Kidney glomerular epithelial cell (primary cell): ENCODE measurements at regions not wholly inside any gene's neighbourhood (a gene's known extent, or its start where the extent isn't known, plus 50 kb on each side); places are given as distances from the start of the nearest gene placed in this dataset.

Experiments used
- DNase-seq: peaks from one replicate; lab custom pipeline; 2025; lab: John Stamatoyannopoulos, UW

DNA sequence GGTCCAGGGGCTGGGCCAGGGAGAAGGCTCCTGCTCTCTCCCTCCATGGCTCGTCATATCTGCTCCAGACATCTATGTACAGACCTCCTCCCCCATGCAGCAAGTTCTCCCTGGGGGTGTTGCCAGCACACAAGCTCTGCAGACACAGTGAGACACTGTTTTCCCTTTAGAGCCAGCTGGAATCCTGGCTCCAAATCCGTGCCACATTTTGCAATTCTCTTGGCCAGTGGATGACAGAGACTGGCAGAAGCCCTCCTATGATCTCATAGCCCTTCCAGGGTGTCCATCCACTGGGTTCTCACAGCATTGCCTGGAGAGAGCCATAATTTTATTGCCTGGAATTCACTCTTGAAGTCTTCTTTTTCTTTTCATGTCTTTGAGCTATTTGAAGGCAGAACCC, 203.9 kb downstream of the TLE3 start:
- DNase-seq: peak; percentile 56

GRCh38 chr15:69895202-69895601, 202.5 kb downstream of the TLE3 start:
- DNase-seq: no peak

DNA sequence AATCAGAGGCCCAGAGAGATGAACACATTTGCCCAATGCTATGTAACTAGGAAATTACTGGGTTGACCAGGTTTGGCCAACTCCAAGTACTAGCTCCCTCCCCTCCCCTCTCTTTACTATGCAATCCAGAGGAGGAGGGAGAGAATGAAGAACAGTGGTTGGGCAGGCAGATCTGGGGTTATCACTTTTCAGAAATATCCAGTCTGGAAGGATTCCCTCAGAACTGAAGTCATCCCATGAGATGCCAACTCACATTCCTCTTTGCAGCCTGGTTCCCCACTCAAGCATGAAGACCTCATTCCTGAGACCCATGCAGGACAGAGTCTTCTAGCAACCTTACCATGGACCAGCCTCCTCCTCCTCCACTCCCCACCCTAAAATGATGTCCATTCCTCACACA, 201.1 kb downstream of the TLE3 start:
- DNase-seq: peak; percentile 64

GRCh38 chr15:69897061-69897460, 200.7 kb downstream of the TLE3 start:
- DNase-seq: no peak

DNA sequence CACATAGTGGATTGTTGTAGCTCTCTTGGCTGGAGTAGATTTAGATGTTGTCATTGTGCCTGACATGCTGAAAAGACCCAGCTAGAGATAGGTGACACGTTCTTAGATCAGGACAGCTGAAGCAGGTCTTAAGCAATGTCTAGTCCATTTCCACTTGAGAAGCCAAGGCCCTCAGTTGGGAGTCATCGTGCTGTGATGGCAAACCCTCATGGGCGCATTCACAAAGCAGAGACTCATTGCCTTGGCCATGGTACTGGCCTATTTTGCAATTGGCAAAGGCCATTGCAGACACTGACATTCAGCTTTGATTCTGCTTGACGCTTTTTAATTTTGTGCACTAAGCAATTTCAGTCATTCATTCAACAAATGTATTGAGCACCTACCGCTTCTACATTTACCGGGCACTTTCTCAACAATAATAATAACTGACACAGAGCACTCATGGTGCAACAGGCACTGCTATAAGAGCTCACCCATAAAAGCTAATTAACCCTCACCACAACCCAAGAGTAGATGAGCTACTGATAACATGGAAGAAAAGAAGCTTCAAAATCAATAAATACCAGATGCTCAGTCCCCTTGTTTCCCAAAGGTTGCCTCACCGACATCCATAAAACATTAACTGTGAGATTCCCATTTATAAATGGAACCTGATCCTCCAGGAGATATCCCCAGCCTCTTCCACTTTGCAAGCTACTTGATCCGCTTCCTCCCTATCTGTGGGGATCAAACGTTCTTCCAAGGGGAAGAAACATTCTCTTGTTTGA, 200.1 kb downstream of the TLE3 start:
- DNase-seq: no peak

DNA sequence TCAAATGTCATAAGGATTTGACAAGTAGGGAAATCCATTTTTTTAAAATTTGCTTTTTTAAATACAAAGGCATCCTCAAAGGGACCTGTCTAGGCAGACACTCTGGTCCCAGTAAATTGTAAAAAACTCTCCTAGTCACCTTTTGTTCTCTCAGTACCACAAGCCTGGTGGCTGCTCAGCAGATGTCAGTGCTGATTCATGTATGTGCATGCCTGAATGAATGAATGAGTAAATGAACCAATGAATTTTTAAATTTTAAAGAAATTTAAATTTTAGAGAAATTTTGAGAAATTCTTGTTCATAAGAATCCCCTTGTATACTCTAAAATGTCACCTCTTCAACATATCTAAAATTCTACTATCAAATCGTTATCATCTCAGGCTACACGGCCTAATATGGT, 199.5 kb downstream of the TLE3 start:
- no peak for DNase-seq

GRCh38 chr15:69902414-69903062, 195.2 kb downstream of the TLE3 start:
- DNase-seq: no peak

DNA sequence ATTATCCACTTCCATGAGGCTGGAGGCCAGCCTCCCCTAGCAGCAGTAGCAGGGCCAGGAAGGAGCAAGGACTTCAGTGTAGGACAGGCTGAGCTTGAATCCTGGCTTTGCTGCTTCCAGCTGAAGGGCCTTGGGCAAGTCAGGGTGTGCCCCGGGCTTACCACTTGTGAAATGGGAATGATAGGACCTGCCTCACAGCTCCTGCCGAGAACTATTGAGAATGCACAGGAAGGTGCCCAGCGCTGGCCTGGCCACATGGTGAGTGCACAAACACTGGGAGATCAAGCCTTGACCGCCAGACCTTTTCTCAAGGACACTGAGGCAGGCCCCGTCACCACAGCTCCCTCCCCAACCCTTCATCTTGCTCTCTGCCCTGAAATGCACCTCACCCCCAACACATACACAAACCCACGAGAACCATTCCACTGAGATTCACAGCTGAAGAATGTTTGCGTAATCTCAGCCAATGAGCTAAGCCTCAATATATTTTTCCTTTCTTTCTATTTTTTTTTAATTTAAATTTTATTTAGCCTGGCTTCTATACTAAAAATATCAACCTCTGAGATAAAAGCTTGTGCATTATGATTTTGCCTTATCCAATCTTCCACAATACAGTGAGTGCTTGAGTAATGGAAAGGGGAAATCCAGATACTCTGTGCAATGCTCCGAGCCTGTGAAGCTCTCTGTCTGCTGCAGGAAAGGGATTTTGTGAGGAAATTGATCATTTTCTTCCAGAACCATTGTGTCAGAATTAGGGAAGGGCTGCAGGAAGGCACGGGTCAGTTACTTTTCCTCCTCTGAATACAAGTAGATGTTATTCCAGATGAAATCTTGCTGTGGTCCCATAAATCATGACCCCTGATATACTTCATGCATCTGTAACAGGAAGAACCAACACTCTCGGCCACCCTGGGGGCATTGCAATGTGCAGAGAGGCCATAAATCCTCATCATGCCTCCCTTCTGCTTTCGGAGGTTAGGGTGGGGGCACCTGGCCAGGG, 193.9 kb downstream of the TLE3 start:
- DNase-seq: peak; percentile 21

DNA sequence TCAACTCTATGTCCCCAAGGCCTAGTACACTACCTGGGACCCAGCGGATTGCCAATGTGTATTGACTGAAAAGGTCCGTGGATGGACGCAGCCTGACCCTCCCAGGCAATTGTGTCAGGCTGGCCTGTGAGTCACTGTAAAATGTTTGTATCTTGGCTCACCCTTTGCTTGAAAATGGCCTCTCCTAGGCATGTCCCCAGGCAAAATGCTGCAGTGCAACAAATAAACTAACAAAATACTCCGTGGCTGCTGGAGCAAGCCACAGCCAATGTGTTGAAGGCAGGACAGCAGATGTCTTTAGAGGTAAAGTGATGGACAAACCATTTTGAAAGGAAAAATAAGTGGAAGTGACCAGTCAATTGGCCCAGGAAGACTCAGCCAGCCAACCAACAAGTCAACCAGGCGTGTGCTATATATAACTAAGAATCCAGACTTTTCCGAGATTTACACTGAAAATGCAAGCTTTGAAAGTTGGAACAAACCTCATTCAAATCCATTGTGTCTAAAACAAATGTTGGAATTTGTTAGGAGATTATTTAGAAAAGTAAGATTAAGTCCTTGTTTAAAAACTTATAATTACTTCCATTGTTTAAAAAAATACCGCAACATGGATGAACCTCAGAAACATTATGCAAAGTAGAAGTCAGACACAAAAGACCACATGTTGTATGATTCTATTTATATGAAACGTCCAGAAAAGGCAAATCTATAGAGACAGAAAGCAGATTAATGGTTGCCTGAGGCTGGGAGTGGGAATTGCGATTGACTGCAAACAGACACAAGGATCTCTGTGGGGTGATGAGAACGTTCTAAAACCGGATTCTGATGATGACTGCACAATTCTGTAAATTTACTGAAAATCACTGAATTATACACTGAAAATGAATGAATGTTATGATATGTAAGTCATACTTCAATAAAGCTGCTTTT, 191.2 kb downstream of the TLE3 start:
- DNase-seq: no peak

DNA sequence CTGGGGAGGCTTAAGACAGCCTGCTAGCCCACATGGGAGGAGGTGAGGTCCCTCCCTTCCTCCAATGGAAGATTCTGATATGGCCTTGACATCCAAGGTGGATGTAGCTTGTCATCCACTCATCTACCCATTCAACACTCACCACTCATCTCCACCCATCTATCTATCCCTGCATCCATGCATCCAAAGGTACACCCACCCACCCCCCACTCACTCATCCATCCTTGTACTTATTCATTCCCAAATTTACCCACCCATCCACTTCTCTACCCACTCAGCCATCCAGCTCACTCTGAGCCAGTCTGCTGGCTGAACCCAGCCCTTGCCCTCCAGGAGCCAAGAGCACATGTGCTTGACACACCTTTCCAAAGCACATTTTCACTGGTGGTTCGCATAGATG, 189.7 kb downstream of the TLE3 start:
- DNase-seq: no peak

DNA sequence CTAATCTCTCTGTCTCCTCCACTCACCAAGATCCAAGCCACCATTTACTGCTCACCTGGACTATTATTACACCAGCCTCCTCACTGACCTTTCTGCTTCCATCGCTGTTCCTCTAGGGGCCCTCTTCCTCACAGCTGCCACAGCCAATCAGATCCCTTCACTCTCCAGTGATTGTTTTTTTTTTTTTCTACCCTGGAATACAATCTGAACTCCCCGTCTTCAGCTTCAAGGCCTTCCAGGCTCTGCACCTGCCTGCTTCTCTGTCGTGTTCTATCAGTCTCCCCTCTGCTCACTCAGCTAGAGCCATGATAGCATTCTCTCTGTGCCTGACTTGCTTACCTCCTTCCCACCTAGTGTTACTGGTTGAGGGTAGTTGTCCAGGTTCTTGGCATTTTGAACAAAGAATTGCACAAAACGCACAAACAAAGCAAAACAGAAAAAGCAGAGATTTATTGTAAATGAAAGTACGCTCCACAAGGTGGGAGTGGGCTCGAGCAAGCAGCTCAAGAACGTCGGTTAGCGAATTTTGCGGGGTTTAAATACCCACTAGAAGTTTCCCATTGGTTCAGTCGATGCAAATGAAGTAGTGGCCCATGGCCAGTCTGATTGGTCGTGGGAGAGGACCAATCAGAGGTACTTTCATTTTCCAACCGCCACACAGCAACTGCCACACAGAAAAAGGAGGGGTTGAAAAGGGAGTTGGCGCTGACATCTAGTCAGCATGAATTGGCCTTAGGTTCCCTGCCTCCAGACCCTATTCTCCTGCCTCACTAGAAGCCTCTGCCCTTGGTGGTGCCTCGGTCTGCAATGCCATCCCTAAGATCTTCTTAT, 188.9 kb downstream of the TLE3 start:
- no peak for DNase-seq

DNA sequence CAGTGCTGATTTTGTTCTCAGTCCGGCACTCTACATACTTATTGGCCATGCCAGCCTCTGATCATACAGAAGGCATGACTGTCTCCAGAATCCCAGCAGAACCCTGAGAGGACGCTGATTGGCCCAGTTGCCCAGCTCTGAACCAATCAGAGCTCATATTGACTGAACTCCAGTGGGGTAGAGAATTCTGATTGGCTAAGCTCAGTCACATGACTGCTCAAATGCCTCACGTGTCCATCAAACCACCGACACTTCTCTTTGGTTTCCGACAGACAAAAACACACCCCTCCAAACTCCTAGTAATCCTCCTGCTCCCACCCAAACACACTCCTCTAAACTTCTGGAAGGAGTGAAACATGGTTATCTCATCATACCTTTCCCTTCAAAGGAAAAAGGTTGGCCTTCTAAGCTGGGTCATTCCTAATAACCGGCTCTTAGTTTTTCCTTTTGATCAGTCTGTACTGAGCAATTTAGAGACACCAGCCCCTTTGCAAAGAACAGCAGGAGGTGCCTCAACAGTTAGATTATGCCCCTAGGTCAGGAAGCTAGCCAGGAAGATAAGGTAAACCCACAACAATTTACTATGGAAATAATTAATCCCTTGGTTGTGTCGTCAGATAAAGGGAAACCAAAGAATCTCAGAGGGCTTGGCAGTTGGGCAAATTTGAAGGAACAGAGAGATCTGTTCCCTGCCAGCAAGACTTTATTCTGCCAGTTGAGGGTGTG, 187.8 kb downstream of the TLE3 start:
- DNase-seq: no peak

- DNase-seq: no peak
Measured at GRCh38 chr15:69910514-69910913, 187.2 kb downstream of the TLE3 start.

GRCh38 chr15:69912116-69912515, 185.6 kb downstream of the TLE3 start:
- DNase-seq: no peak

- no peak for DNase-seq
Measured at GRCh38 chr15:69914040-69914439, 183.7 kb downstream of the TLE3 start.

GRCh38 chr15:69914960-69915359, 182.8 kb downstream of the TLE3 start:
- DNase-seq: no peak

- no peak for DNase-seq
Measured at GRCh38 chr15:69916169-69916785, 181.4 kb downstream of the TLE3 start.

- no peak for DNase-seq
Measured at GRCh38 chr15:69917056-69917455, 180.7 kb downstream of the TLE3 start.

- DNase-seq: no peak
Measured at GRCh38 chr15:69919816-69920215, 177.9 kb downstream of the TLE3 start.
